A172 (cell line): ENCODE measurements at regions not wholly inside any gene's neighbourhood (a gene's known extent, or its start where the extent isn't known, plus 50 kb on each side); places are given as distances from the start of the nearest gene placed in this dataset.
"Not testable (repeated sequence)": the region's sequence is repeated elsewhere in the genome, so short reads cannot be mapped to it uniquely, and the experiment has no call there.

Experiments used
- DNase-seq: peaks from one replicate; pipeline ENCODE4 v3.0.0-alpha.2; 2015; ENCODE audit warnings: low spot score

- DNase-seq: no peak
These were observed 72.1 kb downstream of the AKR1C4 start for GRCh38 chr10:5268743-5269142.

- DNase-seq: no peak
These were observed 73.2 kb downstream of the AKR1C4 start for GRCh38 chr10:5269791-5270190.

- DNase-seq: no peak
These were observed 74.9 kb downstream of the AKR1C4 start for GRCh38 chr10:5271526-5271925.

DNA sequence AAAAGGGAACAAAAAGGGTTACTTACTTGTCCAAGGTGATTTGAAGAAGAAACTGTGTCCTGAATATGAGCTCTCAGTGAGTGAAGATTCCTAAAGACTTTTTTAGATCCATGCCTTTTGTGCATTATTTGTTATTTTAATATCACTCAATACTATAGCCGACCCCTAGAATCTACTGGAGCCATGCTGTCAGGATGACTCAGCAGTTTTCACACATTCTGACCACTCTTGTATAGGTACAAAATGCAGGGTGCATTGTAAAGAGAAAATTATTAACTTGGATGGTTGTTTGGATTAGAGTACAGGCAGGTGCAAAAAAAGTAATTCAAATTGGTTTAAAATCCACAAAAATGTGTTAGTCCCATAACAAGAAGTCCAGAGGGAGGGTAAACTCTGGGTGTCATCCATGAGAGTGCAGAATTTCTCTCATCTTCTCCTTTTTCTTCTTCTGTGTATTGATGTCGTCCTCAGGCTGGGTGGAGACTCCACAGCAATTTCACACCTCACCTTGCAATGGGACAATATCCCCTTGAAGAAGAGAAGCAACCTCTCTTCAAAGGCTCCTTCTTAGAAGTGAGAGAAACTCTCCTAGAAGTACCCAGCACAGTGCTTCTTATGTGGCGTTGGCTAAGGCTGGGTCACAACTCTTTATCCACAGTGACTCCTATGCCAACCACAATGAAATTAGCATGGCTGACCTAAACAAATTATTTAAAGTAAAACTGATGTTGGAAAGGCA lies 75.6 kb downstream of the AKR1C4 start:
- DNase-seq: no peak

DNA sequence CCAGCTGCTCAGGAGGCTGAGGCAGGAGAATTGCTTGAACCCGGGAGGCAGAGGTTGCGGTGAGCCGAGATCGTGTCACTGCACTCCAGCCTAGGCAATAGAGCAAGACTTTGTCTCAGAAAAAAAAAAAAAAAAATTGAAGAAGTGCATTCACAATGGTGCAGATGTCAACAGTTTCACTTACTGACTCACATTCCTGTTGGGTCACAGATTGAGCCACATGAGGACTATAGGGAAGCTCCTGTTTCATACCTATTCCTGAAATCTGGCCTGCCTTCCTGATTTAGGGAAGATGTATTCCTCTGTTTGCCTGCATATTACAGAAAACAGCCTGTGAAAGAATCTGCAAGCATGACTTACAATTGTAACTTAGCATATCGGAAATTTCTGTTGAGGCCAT lies 78.2 kb downstream of the AKR1C4 start:
- DNase-seq: no peak

DNA sequence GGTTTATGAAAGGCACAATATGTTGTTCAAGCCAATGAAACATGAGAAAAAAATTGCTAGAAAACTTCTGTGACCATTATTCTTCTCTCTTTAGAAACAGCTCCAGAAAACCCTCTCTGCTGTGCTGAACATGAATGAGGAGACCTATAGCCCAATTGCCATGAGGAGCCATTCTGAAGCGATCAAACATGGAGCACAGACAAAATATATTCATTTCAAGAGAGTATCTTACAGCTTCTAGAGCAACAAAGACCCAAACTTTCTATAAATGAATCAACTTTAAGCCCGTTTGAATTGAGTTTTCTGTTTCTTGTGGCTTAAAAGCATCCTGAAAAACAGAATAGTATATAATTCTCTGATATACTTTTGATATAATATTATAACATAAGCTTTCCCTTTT lies 83.4 kb upstream of the UCN3 start:
- DNase-seq: no peak

DNA sequence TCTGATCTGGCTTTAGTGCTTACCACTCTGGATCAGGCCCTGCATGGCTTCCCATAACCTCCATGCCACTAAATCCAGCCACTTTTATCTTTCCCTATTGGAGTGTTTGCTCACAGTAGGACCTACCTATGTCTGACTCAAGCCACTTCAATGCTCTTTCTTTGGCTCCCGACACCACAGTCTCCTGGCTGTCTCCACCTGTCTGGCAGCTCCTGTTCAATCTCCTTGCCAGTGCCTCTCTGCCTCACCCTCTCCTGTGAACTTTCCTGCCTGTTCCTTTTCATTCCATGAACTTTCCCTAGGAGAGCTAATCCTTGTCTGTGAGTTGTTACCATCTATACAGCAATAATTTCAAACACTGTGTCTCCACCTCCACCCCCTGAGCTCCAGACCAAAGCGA lies 82.6 kb upstream of the UCN3 start:
- no peak for DNase-seq

DNA sequence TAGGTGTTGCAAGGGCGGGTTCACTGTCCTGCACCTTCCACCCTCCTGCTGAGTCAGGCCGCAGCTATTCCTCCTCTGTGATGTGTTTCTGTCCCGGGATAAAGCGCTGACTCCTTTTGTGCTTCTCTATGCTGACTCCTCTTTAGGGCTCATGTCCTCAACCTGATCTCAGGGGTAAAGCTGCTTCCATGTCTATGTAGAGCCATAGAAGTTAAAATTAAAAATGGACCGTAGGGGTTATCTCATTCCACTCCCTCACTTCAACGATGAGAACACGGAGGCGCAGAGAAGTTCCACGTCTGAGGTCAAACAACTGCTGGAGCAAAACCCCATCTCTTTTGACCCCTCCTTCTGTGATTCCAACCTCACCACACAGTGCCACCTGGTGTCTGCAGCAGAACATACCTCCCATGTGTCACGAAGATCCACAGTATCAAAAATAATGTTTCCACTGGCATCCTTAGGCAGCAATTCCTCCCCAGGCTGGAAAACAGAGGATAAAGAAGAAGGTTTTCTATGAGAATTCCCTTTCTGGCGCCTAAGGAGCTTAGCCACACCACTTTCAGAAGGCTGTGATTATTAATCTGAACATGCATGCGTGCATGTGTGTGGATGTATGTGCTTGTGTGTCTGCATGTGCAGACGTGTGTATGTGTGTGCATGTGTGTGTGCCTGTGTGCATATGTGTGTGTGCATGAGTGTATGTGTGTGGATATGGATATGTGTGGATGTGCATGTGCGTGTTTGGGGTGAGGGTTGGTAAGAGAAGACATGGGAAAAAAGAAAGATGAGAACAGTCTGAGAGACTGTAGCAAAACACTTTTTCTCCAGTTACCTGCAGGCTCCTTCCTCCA lies 81.2 kb upstream of the UCN3 start:
- peak; percentile 49 for DNase-seq

- peak; percentile 81 for DNase-seq
These were observed 80.3 kb upstream of the UCN3 start for GRCh38 chr10:5284311-5285057.

DNA sequence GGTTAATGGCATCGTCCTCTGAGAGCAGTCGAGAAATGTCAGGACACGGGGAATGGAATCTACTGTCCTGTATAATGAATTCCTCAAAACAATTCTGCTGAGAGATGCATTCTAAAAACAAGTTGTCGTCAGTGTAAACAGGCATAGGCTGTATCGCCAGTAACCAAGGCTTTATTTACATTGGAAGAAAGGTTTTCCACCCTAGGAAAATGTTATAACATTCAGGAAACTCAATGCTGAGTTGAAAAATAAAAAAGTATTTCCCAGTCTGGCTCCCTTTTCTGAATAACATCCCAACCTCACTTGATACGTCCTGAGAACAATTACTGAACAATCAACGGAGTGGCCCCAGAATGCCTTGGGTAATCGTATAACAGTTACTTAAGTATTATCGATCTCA lies 79.6 kb upstream of the UCN3 start:
- DNase-seq: no peak

GRCh38 chr10:5288359-5288758 lies 76.4 kb upstream of the UCN3 start:
- DNase-seq: no peak

- DNase-seq: not testable (repeated sequence)
These were observed 75.5 kb upstream of the UCN3 start for GRCh38 chr10:5289228-5289627.

DNA sequence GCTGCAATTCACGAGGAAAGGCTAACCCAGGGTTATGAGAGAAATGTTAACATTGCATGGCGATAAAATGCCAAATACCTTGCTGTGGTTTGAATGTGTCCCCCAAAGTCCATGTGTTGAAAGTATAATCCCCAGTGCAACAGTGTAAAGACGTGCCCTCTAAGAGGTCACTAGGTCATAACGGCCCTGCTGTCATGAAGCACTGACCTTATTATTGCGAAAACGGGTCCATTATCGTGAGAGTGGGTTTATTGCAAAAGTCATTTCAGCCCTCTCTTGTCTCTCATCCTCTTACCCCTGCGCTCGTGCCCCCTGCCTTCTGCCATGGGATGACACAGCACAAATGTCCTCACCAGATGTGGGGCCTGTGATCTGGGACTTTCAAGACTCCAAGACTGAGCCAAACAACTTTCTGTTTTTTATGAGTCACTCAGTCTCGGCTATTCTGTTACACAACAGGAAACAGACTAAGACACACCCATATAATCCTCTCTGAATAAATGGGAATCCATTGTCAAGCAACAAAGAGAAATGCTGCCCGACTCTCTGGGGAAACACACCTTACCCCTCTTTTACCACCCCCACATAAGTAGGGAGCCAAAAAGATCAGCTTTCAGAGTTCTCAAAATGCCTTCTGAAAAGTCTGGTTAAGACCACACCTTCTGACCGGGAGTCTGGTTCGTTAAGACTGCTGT lies 73.1 kb upstream of the UCN3 start:
- peak; percentile 90 for DNase-seq

GRCh38 chr10:5292196-5292735 lies 72.5 kb upstream of the UCN3 start:
- peak; percentile 47 for DNase-seq

- DNase-seq: not testable (repeated sequence)
These were observed 71.8 kb upstream of the UCN3 start for GRCh38 chr10:5292970-5293369.

- DNase-seq: peak; percentile 51
These were observed 70.8 kb upstream of the UCN3 start for GRCh38 chr10:5293691-5294550.

DNA sequence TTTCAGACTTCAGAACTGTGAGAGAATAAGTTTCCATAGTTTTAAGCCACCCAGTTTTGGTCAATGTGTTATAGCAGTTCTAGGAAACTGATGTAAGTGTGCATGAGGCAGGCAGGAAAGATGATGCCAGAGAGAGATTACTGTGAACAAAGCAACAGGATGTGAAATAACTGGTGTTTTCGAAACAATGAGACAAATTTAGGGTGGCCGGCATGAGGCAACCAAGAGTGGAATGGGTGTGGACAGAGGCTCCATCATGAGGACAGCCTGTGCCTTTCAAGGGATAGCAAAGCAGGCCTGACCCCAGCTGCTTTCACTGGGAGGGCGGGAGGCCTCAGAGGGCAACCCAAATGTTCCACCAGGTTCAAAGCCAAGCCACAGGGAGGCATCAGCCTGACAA lies 67.3 kb upstream of the UCN3 start:
- DNase-seq: no peak

DNA sequence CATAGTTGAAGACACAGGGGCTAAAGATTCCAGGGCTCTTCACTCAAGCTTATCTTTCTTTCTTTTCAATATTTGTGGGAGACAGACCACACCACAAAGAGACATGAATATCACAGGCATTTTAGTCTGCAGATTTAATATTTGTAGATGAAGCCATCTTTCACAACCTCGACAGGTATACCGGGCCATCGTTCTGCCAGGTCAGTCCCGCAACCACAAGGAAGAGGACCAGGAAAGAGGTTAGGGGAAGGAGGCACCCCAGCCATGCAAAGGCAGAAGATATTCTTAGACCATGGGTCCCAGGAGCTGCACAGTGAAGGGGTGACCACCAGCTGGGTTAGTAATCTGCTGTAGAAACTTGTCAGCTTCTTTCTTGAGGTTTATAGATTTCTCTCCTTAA lies 66.8 kb upstream of the UCN3 start:
- DNase-seq: no peak

GRCh38 chr10:5299950-5300349 lies 64.8 kb upstream of the UCN3 start:
- DNase-seq: no peak

DNA sequence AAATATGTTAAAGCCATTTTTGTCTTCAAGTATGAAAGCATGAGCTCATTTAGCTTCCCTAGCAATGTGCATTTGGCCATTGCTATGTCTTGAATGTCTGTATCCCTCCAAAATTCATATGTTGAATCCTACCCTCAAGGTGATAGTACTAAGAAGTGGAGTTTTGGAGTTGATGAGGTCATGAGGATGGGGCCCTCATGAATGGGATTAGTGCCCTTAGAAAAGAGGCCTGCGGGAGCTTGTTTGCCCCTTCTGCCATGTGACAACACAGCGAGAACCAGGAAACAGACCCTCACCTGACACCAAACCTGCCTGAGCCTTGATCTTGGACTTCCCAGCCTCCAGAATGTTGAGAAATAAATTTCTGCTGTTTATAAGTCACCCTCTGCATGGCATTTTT lies 61.3 kb upstream of the UCN3 start:
- DNase-seq: no peak

- DNase-seq: no peak
These were observed 59.4 kb upstream of the UCN3 start for GRCh38 chr10:5305374-5305773.
